Activated B cell treated with CpG ODN at 0.5 μM for 24 hours (primary cell): ENCODE measurements at regions not wholly inside any gene's neighbourhood (a gene's known extent, or its start where the extent isn't known, plus 50 kb on each side); places are given as distances from the start of the nearest gene placed in this dataset.

Source experiments
- ATAC-seq: fragments of 200-7000 bp; cut with Tn5 transposase; one replicate; pipeline ENCODE4 v1.10.0; 2021; ENCODE audit warnings: low read depth, mild to moderate bottlenecking, moderate library complexity
- CTCF ChIA-PET: fragments of 350-600 bp; sonication (Branson Sonifier 250); formaldehyde crosslinking; loops from one replicate; lab custom pipeline; 2021; ENCODE audit warnings: antibody characterized with exemption; lab: Charles Lee
- POLR2A ChIA-PET: fragments of 350-600 bp; sonication (Branson Sonifier 250); formaldehyde crosslinking; loops from one replicate; lab custom pipeline; 2021; ENCODE audit warnings: antibody characterized with exemption; lab: Charles Lee
- DNase-seq: peaks from one replicate; pipeline ENCODE4 v3.0.0; 2022
- H3K27ac Mint-ChIP-seq: one replicate; pipeline ENCODE4 v1.8.0; 2020; ENCODE audit warnings: mixed read lengths
- H3K27me3 Mint-ChIP-seq: one replicate; pipeline ENCODE4 v1.8.0; 2021; ENCODE audit warnings: mixed read lengths
- H3K36me3 Mint-ChIP-seq: one replicate; pipeline ENCODE4 v1.8.0; 2021; ENCODE audit warnings: low read depth, mixed read lengths
- H3K4me1 Mint-ChIP-seq: one replicate; pipeline ENCODE4 v1.8.0; 2021; ENCODE audit warnings: mixed read lengths
- H3K4me3 Mint-ChIP-seq: one replicate; pipeline ENCODE4 v1.8.0; 2020; ENCODE audit warnings: mild to moderate bottlenecking, mixed read lengths
- H3K9me3 Mint-ChIP-seq: one replicate; pipeline ENCODE4 v1.8.0; 2020; ENCODE audit warnings: mixed read lengths
- intact Hi-C: fragments of 100-400 bp; cut with micrococcal nuclease; formaldehyde crosslinking; loops from one replicate; pipeline ENCODE4 v1.15.1; 2024
- TF ChIP-seq, protein P1 (sequence below): fragments of 200-600 bp; IDR thresholded peaks from one replicate; pipeline ENCODE4 v1.8.0; 2022; ENCODE audit warnings: antibody characterized with exemption, mild to moderate bottlenecking

DNA sequence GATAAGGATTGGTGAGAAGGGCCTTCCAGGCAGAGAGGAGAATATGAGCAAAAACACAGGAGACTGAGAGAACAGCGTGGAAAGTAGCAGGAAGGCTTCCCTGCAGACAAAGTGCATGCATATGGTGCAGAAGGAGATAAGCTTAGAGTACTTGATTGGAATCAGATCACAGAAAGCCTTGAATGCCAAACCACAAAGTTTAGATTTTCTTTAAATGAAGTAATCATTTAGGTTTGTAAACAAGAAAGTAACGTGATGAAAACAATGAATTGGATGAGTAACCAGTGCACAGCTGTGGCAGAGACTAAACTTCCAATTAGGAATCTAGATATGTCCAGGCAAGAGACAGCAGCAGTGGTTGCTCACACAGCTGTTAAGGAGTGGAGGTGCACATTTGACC lies 83.8 kb upstream of the C1QTNF7 start:
- TF ChIP-seq, protein P1, sequence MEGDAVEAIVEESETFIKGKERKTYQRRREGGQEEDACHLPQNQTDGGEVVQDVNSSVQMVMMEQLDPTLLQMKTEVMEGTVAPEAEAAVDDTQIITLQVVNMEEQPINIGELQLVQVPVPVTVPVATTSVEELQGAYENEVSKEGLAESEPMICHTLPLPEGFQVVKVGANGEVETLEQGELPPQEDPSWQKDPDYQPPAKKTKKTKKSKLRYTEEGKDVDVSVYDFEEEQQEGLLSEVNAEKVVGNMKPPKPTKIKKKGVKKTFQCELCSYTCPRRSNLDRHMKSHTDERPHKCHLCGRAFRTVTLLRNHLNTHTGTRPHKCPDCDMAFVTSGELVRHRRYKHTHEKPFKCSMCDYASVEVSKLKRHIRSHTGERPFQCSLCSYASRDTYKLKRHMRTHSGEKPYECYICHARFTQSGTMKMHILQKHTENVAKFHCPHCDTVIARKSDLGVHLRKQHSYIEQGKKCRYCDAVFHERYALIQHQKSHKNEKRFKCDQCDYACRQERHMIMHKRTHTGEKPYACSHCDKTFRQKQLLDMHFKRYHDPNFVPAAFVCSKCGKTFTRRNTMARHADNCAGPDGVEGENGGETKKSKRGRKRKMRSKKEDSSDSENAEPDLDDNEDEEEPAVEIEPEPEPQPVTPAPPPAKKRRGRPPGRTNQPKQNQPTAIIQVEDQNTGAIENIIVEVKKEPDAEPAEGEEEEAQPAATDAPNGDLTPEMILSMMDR: no peak
- Mint-ChIP-seq H3K4me3 (no peak overlapping the region), H3K27me3 (peaks cover 2% of the 10 kb centered on the region), H3K9me3 (no peaks in the 10 kb centered on the region), H3K4me1 (peaks cover 10% of the 10 kb centered on the region), H3K36me3 (no peaks in the 10 kb centered on the region), H3K27ac (no peak overlapping the region)
- ChIA-PET CTCF (no interaction called here), POLR2A (no interaction called here)
- DNase-seq (no peak), ATAC-seq (no peak)
- intact Hi-C loops: no loop called here

DNA sequence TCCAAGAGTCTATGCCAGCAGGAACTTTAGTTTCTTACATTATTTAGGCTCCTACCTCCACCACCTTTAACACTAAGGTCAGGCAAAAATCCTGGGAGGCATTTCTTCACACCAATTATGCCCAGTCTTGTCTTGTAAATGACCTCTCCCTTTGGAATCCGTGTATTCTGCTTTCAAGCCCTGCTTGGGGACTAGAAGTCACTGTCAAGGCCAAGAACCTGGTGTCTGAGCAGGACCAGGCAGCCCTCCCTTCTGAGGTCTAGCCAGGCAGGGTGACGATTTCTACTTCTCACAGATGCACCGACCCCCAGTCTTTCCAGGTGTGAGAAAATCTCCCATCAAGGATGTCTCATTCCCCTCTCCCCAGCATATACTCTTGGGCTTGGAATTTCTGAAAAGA lies 82.7 kb upstream of the C1QTNF7 start:
- Mint-ChIP-seq H3K27me3 (peaks cover 2% of the 10 kb centered on the region), H3K9me3 (no peaks in the 10 kb centered on the region), H3K4me3 (no peak overlapping the region), H3K27ac (no peak overlapping the region), H3K36me3 (no peaks in the 10 kb centered on the region), H3K4me1 (peaks cover 19% of the 10 kb centered on the region)
- ATAC-seq (no peak), DNase-seq (no peak)
- TF ChIP-seq, protein P1: no peak
- POLR2A ChIA-PET: no interaction called here
- CTCF ChIA-PET: no interaction called here
- intact Hi-C loops: no loop called here

DNA sequence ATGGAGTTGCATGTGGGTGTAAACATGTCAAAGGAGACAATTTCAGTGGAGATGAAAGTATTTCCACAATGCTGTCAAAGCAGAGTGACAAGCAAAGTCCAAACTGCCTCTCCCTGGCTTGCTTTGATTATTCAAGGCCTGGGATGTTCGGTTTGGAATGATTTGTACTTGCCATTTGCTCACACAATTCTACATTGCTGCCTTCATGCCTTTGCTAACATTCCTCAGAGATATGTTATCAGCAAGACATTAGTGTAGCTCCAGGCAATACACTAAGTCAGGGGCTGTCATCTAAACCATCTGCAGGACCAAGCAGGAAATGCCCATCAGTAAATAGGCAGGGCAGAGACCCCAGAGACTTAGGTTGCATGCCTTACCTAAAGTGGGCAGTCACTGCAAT lies 79.6 kb upstream of the C1QTNF7 start:
- Mint-ChIP-seq H3K27ac (no peak overlapping the region), H3K27me3 (peaks cover 6% of the 10 kb centered on the region), H3K36me3 (no peaks in the 10 kb centered on the region), H3K4me1 (peaks cover 21% of the 10 kb centered on the region), H3K4me3 (no peak overlapping the region), H3K9me3 (no peaks in the 10 kb centered on the region)
- no peak for DNase-seq
- ATAC-seq: no peak
- ChIA-PET POLR2A (no interaction called here), CTCF (no interaction called here)
- intact Hi-C loops: no loop called here
- TF ChIP-seq, protein P1: no peak

DNA sequence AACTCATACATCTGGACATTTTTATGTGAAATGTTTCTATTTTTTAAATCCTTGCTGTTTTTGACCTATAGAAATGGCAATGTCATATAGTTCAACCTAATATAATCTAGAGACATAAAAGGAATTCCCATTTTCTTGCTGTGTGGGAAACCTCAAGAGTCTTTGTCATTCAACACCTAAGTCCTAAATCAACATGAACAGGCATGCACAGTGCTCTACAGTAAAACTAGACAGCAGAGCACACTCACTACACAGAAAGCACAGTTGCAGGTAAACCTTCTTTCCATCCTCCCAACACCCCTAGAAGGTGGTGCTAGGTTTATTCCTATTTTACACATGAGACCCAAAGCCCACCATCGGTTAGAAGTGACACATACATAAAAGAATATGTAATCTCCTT lies 79.1 kb upstream of the C1QTNF7 start:
- intact Hi-C loops: no loop called here

DNA sequence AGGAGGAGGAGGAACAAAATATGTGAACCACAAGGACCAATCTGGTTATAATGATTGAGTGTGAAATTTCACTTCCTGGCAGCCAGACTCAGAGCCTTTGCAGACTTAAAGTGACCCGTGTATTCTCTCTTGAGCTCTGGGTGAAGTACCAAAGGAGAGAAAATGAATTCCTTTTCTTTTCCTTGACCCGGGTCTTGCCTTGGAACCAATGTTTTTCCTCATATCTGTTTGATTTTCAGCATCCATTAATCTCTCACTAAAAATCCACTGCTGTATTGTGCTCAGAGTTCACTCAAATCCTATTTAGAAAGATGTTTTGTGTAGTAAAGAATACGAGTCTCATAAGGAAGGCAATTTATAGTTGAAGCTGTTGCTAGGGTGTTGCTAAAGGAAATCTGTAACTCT lies 78.3 kb upstream of the C1QTNF7 start:
- Mint-ChIP-seq H3K27me3 (peaks cover 6% of the 10 kb centered on the region), H3K4me3 (no peak overlapping the region), H3K27ac (no peak overlapping the region), H3K4me1 (peaks cover 21% of the 10 kb centered on the region), H3K36me3 (no peaks in the 10 kb centered on the region), H3K9me3 (no peaks in the 10 kb centered on the region)
- TF ChIP-seq, protein P1: no peak
- DNase-seq (no peak), ATAC-seq (no peak)
- CTCF ChIA-PET: no interaction called here
- POLR2A ChIA-PET: no interaction called here
- intact Hi-C loops: no loop called here

More for the DNA sequence above, 79.1 kb upstream of the C1QTNF7 start:
- Mint-ChIP-seq H3K4me1 (peaks cover 21% of the 10 kb centered on the region), H3K27ac (no peak overlapping the region), H3K36me3 (no peaks in the 10 kb centered on the region), H3K4me3 (no peak overlapping the region), H3K27me3 (peaks cover 6% of the 10 kb centered on the region), H3K9me3 (no peaks in the 10 kb centered on the region)
- POLR2A ChIA-PET: no interaction called here
- no peak for ATAC-seq
- CTCF ChIA-PET: no interaction called here
- DNase-seq: no peak
- TF ChIP-seq, protein P1: no peak
